ENCODE measurements at regions not wholly inside any gene's neighbourhood (a gene's known extent, or its start where the extent isn't known, plus 50 kb on each side); places are given as distances from the start of the nearest gene placed in this dataset.

GRCh38 chr2:158733430-158733755, 61.7 kb upstream of the DAPL1 start:
- TF ChIP-seq CTCF (IDR thresholded peaks at IDR 0.05; ENCODE audit: insufficient read depth, low read depth, low read length) (no peak), EZH2 (IDR thresholded peaks at IDR 0.05; ENCODE audit: insufficient read depth, low read length) (no peak)
